ENCODE measurements at regions not wholly inside any gene's neighbourhood (a gene's known extent, or its start where the extent isn't known, plus 50 kb on each side); places are given as distances from the start of the nearest gene placed in this dataset.
"Not testable (repeated sequence)": the region's sequence is repeated elsewhere in the genome, so short reads cannot be mapped to it uniquely, and the experiment has no call there.

DNA sequence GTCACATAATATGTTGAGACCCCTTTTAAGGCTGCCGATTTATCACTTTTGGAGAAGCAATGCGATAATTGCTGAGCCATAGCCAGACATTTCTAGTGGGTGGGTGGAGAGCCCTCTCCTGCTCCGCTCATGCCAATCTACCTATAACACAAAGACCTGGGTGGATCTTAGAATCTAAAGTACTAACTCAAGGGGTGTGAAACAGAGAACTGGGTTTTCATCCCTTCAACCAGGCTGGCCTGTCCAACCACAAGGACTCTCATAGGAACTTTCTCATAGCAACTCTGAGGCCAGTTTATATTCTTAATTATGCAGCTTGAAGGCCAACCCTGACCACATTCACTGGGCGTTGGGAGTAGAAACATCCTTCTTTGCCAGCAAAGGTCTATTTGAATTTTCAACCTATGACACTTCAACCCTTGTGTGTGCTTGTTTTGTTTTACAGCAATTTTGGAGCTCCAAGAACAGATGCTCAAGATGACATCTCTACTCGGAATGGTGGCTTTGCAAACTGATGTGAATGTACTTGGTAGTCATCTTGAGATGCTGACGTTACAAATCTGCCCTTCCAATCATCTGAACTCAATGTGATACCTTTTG is 1198.2 kb upstream of the AUTS2 start:
- DNase-seq (ENCODE audit: low read depth) = no peak

DNA sequence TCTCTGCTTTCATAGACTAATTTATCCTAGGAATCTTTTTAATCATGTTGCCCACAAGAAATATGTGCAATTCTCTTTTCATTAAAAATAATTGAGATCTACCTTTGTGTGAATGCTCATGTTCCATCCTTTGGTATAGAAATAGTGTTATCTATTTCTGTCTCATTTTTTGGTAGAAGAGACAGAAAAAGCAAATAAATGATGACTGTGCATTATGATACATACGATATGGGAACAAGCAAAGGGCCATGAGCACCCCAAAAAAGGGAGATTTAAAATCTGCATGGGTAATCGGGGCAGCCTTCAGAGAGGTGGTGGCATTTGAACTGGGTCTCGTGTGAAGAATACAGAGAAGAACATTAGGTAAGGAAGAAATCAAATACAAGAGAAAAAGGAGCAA is 1197.5 kb upstream of the AUTS2 start:
- no peak for DNase-seq (ENCODE audit: low read depth)

DNA sequence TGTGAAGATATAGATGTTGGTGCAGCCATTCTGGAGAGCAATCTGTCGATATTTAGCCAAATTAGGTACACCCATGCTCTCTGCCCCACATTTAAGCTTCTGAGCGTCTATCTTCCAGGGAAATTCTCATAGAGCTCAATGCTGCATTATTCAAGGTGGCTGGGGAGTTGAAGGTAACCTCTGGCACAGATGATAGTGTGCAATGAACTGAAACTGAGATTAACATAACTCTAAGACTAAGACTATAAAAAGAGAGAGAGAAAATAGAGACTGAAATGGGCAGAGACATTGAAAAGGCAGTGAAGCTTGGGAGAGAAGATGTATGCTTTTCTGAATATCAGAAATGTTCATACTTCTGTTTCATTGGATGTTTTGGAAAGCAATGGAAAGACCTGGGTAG is 1197.0 kb upstream of the AUTS2 start:
- DNase-seq (ENCODE audit: low read depth) = no peak

DNA sequence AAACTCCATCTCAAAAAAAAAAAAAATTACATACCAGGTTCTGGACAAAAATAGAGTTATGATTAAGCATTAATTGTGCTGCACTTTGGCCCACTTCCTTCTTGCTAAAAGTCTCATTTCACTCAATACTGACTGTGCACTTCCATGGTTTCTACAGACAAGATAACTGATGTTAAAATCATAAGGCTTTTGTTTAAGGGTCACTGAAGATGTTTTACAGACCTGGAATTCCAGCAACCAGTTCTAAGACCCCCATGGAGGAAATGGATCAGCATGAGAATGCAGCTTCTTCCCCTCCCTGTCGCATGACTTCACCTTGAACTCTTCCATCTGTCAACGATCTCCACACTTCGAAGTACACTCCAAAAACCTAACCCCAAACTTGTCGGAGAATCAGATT is 1191.8 kb upstream of the AUTS2 start:
- DNase-seq (ENCODE audit: low read depth) = no peak

DNA sequence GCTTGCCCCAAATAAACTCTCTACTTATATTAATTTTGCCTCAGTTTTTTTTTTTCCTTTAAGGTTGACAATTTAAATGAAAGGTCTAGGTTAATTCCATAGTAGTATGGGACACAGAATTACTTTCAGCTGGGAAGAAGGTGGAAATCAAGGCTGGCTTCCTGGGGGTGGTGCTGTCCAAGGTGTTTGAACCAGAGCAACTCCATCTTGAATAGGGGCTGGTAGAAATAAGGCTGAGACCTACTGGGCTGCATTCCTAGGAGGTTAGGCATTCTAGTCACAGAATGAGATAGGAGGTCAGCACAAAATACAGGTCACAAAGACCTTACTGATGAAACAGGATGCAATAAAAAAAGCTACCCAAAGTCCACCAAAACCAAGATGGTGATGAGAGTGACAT is 1190.8 kb upstream of the AUTS2 start:
- no peak for DNase-seq (ENCODE audit: low read depth)

DNA sequence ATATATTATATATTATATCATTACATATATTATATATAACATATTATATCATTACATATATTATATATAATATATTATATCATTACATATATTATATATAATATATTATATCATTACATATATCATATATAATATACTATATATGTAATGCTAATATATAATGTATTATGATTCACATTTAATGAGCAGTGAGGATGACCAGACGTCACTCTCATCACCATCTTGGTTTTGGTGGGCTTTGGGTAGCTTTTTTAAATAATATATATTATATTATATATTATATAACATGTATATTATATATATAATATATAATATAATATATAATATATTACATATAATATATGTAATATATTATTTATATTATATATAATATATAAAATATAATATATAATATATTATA is 1189.4 kb upstream of the AUTS2 start:
- DNase-seq (ENCODE audit: low read depth) = no peak

DNA sequence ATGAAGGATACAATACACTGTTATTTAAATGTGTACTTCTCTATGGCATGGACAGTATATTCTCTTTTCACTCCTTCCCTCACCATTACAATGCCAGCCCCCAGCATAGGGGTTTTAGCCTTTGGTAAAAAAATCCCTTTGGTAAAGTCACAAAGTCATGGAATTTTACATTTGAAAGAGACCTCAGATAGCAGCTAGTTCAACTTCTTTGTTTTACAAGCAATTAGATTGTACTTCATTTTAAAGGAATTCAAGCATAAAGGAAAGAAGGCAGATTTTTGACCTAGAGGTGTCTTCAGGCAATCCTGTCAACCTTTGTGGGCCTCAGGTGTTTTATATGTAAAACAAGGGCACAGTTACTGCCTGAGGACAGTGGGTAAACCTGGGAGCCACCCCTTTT is 1188.4 kb upstream of the AUTS2 start:
- DNase-seq (ENCODE audit: low read depth) = no peak

DNA sequence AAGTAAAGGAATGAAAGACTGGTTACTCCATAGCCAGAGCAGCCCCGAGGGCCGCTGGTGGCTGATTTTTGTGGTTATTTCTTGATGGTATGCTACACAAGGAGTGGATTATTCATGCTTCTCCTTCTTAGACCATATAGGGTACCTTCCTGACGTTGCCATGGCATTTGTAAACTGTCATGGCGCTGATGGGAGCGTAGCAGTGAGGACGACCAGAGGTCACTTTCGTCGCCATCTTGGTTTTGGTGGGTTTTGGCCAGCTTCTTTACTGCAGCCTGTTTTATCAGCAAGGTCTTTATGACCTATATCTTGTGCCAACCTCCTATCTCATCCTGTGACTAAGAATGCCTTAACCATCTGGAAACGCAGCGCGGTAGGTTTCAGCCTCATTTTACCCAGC is 1187.6 kb upstream of the AUTS2 start:
- DNase-seq (ENCODE audit: low read depth) = not testable (repeated sequence)

DNA sequence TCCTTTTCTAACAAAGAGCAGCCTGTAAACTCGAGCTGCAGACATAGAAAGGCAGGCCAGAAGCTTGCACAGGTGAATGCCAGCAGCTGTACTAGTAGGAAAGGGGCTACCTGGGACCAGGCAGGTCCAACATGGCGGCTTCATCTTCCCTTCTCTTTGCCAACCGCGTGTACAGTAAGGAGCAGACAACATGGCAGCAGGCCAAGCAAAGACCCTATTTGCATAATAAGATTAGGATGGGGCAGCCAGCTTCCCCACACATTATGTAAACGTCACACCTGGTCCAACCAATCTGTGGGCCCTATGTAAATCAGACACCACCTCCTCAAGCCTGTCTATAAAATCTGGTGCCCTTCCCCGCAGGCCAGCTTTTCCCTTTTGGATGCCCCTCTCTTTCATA is 1186.5 kb upstream of the AUTS2 start:
- DNase-seq (ENCODE audit: low read depth) = no peak

DNA sequence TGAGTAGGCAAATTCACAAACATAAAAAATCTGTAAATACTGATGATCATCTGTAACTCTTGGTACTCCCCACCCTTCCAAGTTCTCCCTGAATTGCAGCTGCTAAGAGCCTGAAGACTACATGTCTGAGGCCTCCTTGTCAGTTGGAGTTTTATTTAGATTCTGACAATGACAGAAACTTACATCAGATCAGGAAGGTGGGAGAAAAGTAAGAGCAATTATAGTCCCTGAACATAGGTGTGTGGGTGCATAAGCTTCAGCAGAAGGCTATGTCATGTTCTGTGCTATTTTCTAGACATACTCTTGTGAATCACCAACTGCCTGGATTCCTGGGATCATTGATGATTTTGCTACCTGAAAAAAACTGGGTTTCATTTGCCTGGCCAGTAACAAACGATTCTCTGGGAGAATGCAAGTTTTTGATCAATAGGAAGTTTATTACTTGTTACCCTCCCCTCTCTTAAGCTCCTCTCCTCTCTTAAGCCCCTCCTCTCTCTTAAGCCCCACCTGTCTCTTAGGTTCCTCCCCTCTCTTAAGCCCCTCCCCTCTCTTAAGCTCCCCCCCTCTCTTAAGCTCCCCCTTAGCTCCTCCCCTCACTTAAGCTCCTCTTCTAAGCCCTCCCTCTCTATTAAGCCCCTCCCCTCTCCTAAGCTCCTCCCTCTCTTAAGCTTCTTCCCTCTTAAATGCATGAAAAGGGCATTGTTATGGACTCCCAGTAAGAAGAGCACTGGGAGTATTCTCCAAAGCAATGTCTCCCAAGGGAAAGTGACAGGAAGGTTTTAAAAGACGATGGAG is 1183.4 kb upstream of the AUTS2 start:
- no peak for DNase-seq (ENCODE audit: low read depth)

DNA sequence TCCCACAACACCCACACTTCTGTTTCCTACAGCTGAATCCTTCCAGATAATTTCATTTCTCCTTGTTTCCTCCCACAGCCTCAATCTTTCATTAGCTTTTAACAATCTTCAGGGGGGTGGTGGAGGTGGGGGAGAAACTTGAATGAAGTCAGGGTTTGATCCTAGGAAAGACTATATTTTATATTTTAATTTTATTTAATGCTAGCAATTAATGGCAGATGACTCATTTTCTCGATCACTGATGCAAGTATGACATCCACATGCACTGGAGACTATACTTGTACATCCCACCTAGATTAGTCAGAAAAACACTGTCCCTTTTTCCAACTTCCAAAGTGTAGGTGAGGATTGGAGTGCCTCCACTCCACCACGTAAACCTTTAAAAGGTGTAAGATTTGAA is 1181.3 kb upstream of the AUTS2 start:
- no peak for DNase-seq (ENCODE audit: low read depth)

DNA sequence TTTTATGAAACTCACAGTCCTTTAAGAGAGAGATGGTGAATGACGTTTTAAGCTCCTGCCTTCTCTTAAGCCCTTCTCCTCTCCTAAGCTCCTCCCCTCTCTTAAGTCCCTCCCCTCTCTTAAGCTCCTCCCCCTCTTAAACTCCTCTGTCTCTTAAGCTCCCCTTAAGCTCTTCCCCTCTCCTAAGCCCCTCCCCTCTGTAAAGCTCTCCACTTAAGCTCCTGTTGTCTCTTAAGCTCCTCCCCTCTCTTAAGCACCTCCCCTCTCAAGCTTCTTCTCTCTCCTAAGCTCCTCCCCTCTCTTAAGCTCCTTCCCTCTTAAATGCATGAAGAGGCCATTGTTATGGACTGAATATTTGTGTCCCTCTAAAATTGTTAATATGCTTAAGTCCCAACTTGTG is 1180.6 kb upstream of the AUTS2 start:
- DNase-seq (ENCODE audit: low read depth) = no peak

DNA sequence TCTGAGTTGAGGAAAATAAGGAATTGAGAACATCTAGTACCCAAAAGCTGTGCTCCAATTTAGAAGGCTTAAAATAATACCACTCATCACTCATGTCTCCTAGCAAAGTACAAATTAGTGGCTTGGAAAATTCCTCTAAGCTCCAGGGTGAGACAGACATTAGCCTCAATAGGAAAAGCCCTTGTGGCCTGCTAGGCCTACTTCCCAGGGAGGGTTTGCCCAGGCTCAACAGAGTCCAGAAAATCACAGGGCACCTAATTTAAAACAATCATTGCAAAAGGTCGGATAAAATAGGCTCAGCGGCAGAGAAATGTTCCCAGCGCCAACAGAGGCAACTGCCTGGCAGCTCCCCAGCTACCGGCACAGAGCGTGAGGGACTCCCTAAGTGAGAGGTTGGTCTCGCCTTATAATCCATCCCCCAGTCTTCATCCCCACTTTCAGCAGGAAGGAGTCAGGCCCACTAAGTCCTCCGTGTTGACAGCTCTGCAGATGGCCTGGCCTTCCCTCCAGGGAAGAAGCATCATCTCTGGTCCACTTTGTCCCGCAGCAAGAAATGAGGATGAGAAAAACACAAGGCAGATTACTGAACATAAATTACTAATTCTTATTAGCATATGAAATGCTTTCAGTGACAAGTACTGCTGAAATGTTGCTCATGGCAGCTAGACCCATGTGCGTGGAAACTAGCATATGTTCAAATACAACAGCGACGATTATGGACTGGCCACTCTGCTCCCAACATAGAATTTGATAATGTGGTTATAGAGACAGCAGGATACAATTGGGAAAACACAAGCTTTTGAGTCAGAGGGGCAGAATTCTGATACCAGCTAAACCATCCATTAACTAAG is 1177.7 kb upstream of the AUTS2 start:
- DNase-seq (ENCODE audit: low read depth) = no peak

DNA sequence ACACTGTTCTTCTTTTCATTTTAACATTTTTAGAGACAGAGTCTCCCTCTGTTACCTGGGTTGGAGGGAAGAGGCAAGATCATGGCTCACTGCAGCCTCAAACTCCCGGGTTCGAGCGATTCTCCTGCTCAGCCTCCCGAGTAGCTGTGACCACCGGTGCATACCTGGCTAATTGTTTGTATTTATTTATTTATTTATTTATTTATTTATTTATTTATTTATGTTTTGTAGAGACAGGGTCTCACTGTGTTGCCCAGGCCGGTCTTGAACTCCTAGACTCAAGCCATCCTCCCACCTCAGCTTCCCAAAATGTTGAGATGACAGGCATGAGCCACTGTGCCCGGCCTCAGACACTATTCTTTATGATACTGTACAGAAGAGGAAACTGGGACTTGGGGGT is 1176.6 kb upstream of the AUTS2 start:
- no peak for DNase-seq (ENCODE audit: low read depth)

DNA sequence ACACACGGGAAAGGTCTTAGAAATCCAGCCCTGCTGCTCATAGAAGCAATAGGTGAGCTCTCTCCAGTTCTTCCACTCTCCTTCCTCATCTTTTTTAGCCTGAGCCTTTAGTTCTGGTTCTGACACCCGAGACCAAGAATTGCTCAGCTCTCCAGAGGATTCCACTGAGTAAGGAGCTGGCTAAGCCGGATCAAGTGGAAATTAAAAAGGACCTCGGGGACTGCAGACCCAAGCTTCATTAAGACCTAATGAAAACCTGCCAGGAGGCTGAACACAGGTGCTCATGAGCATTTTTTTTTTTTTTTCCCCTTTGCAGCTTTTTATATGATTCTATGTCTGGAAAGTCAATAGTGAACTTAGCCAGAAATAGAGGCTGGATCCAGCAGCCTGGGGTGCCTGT is 1176.0 kb upstream of the AUTS2 start:
- DNase-seq (ENCODE audit: low read depth) = no peak

DNA sequence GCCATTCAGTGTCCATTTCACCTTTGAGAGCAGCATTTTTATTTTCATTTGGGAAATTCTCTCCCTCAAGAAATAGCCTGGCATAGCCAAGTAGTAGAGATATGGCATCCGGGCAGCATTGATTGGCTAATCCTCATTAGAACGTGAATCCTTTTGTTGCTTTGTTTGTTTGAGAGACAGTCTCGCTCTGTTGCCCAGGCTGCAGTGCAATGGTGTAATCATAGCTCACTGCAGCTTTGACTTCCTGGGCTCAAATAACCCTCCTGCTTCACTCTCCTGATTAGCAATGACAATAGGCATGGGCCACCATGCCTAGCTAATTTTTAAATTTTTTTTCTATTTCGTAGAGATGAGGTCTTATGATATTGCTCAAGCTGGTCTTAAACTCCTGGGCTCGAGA is 1174.9 kb upstream of the AUTS2 start:
- no peak for DNase-seq (ENCODE audit: low read depth)

DNA sequence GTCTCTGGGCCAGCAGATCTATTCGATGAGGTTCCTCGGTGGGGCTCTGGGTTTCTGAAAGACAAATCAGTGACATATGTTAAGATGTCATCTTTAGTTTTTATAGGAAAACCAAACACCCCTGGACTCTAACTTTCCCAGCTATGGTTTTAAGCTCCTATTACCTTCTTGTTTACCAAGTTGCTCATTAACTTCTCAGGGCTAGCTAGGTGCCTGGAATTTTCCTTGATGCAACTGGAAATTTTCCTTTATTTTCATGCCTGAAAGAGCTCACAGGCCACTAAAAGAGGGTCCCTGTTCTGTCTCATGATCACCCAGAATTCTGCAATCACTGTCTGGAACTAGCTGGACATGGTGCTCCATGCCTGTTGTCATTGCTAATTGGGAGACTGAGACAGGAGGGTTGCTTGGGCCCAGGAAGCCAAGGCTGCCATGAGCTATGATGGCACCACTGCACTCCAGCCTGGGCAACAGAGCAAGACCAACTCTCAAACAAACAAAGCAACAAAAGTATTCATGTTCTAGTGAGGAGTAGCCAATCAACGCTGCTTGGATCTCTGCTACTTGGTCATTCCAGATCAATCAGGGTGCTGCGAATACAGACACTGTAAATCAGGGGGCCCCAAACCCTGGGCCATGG is 1173.5 kb upstream of the AUTS2 start:
- DNase-seq (ENCODE audit: low read depth) = no peak

DNA sequence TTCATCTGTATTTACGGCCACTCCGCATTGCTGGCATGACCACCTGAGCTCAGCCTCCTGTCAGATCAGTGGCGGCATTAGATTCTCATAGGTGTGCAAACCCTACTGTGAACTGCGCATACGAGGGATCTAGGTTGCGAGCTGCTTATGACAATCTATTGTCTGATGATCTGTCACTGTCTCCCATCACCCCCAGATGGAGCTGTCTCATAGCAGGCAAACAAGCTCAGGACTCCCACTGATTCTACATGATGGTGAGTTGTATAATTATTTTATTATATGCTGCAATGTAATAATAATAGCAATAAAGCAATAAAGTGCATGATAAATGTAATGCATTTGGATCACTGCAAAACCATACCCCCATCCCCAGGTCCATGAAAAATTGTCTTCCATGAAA is 1172.9 kb upstream of the AUTS2 start:
- no peak for DNase-seq (ENCODE audit: low read depth)

DNA sequence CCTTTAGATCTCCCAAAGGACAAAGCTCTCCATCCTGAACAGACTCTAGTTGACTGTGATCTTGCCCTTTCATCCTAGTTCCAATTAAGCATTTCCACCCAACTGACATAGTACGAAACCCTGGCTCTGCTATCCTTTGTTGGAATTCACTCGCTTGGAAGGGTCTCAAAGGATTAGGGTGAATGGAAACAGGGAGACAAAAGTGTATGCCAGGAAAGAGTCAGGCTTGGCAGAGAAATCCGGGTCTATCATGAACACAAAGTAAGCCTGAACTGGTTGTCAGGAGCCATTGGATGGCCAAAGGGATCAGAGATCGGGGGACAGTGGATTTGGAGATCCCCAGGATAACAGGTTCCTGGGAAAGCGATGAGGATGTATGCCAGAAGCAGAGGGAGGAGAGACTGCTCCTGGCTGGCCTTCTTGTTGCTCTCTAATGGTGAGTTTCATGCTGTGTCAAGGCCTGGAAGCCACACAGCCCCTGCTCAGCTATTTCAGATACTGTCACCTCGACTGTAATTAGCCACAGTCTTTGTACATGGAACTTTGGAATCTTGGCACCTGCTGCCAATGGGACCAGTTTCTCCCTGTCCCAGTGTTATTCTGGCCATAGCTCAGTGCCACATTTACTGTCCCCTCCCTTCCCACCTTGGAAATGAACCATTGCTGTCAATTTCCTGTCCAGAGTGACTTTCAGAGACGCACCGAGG is 1168.7 kb upstream of the AUTS2 start:
- no peak for DNase-seq (ENCODE audit: low read depth)

DNA sequence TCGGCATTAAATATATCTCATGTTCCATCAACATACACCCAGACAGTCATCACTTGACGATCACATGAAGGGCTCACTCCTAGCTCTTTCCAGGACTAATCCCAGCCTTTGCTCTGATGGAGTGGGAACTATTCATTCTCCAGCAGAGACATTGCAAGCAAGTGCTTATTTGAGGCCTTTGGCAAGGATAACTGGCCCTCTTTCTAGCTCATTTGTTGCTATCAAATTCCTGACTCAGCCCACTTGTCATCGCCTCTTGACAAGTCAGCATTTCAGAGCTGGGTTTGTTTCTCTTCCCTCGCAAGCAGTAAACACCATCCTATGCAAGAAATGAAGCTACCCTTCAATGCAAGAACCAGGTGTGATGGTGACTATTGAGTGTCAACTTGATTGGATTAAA is 1165.7 kb upstream of the AUTS2 start:
- DNase-seq (ENCODE audit: low read depth) = no peak

DNA sequence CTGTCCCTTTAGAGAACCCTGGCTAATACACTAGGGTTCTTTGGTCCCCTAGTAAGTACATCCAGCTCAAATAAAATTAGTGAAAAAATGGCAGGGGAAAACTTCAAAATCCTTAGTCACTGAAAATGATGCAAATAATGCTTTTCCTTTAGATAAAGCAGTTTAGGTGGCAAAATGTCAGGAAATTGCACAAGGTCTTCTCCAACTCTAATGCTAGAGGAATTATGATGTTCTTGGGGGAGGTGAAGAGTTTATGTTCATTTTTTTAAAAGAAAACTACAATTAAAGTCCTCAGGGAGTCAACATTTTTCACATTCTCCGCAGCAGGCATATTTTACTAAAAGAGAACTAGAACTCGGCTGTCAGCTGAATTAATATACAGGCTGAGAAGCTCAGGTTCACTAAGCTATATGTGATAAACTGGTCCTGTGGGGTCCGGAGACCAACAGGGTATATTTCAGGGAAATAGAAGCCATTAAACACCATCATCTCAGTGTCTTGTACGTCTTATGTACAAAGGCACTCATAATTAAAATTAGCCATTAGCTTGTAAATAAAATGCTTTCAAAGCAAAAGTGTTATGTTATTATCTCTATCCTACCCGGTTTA is 1164.7 kb upstream of the AUTS2 start:
- DNase-seq (ENCODE audit: low read depth) = no peak

DNA sequence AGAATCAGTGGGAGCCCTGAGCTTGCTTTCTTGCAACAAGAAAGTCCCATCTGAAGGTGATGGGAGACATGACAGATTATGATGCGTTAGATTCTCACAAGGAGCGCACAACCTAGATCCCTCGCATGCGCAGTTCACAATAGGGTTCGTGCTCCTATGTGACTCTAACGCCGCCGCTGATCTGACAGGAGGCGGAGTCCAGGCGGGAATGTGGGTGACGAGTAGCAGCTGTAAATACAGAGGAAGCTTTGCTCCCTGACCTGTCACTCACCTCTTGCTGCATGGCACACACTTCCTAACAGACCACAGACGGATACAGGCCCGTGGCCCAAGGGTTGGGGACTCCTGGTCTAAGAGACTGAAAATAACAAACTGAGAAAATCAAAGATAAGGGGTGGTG is 1163.4 kb upstream of the AUTS2 start:
- no peak for DNase-seq (ENCODE audit: low read depth)
